GM10266 (cell line): ENCODE measurements at regions not wholly inside any gene's neighbourhood (a gene's known extent, or its start where the extent isn't known, plus 50 kb on each side); places are given as distances from the start of the nearest gene placed in this dataset.

Experiments used
- DNase-seq: peaks from one replicate; pipeline ENCODE4 v3.0.0; 2012; ENCODE audit errors: extremely low spot score
- TF ChIP-seq, protein P1 (sequence below): IDR thresholded peaks from 2 replicates; pipeline ENCODE4 v1.5.1; 2012; ENCODE audit warnings: mild to moderate bottlenecking, low read depth; ENCODE audit not compliant: control insufficient read depth, insufficient read depth; ENCODE audit errors: missing control alignments

DNA sequence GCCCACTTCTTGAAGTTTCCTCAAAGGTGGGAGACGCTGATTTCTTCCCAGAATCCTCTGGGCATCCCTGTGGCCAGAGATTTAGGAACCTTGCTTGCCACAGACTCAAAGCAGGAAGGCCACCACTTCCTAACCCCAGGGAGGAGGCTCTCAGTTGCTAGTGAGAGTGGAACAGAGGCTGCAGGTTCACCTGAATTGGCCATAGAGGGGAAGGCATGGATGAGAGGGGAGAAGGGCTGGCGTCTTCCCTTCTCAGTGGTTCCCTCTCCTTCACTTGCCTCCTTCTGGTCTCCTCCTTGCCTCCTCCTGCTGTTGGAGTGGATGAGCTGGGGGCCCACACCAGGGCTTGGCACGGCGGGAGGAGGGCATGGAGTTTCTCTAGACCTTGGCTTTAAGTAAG lies 185.7 kb downstream of the ADAMTS15 start:
- DNase-seq = no peak
- TF ChIP-seq, protein P1, sequence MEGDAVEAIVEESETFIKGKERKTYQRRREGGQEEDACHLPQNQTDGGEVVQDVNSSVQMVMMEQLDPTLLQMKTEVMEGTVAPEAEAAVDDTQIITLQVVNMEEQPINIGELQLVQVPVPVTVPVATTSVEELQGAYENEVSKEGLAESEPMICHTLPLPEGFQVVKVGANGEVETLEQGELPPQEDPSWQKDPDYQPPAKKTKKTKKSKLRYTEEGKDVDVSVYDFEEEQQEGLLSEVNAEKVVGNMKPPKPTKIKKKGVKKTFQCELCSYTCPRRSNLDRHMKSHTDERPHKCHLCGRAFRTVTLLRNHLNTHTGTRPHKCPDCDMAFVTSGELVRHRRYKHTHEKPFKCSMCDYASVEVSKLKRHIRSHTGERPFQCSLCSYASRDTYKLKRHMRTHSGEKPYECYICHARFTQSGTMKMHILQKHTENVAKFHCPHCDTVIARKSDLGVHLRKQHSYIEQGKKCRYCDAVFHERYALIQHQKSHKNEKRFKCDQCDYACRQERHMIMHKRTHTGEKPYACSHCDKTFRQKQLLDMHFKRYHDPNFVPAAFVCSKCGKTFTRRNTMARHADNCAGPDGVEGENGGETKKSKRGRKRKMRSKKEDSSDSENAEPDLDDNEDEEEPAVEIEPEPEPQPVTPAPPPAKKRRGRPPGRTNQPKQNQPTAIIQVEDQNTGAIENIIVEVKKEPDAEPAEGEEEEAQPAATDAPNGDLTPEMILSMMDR = no peak

- DNase-seq = no peak
Observed at GRCh38 chr11:130634961-130635473, 186.6 kb downstream of the ADAMTS15 start.

GRCh38 chr11:130635937-130636630 lies 187.6 kb downstream of the ADAMTS15 start:
- DNase-seq = no peak
- TF ChIP-seq, protein P1 = no peak

More at GRCh38 chr11:130634961-130635473, 186.6 kb downstream of the ADAMTS15 start:
- TF ChIP-seq, protein P1 = no peak

DNA sequence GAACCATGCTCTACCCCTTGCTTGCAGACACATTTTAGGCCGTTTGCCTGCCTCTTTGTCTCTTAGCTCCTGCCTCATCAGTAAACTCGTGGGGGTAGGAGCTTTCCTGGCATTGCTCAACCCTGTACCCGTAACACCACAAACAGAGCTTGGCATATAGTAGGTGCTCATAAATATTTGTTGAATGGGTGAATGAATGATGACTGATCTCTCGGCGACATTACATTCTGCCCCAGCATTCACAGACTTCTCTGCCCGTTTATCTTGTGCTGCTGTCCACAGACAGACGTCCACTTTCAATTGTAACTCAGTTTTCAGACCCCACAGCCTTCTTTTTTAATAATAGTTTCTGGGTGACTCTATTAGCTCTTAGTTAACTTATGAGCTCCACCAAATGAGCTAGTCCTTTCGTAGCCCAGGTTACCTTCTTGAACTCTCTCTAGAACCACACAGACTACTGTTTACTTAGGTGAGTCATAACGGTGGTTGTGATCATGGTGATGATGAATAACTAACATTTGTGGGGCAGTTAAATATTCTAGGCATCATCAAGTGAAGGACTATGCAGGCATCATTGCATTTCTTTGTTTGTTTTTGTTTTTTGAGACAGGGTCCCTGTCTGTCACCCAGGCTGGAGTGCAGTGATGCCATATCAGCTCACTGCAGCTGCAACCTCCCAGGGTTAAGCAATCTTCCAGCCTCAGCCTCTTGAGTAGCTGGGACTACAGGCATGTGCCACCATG lies 188.4 kb downstream of the ADAMTS15 start:
- DNase-seq = no peak
- TF ChIP-seq, protein P1 = no peak

GRCh38 chr11:130637566-130637965 lies 189.1 kb downstream of the ADAMTS15 start:
- no peak for DNase-seq
- TF ChIP-seq, protein P1 = no peak

DNA sequence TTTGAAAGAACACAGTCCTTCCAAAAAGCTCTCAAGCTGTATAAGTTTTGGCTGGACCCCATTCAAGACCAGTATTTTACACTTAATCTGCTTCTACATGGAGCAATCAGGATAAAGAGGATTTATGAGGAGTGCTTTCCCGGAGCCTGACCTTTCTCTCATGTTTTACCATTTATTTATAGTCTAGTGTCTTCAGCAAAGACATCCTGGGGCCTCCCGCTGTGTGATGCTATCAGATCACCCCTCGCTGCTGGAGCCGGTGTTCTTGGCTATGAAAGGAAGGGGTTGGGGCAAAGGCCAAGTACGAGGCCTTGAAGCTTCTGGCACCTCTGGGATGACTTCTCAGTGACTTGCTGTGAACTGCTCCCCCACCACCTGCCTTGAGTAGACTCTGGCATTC lies 189.6 kb downstream of the ADAMTS15 start:
- DNase-seq = no peak
- TF ChIP-seq, protein P1 = no peak

DNA sequence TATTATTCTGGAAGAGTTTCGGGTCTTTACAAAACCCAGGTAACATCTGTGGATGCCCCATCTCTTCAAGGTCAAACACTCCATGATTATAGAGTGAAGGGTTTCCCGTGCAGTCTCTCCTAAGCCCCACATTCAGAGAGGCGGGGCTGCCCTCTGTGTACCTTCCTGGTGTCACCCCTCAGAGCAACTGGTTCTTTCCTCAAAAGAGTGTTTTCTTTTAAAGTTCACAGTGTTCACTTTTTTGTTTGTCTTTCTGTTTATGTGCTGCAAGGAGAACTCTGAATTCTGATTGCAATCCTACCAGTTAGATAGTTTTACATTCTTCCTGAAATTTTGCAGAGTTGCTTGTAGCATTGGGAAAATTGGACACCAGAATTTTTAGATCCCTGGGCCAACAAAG lies 190.2 kb downstream of the ADAMTS15 start:
- no peak for DNase-seq
- TF ChIP-seq, protein P1 = no peak
